HepG2 (cell line): ENCODE measurements at regions not wholly inside any gene's neighbourhood (a gene's known extent, or its start where the extent isn't known, plus 50 kb on each side); places are given as distances from the start of the nearest gene placed in this dataset.

Experiments
- ATM ChIP-seq: fragments of 450-650 bp; IDR thresholded peaks from 2 replicates; pipeline ENCODE4 v1.7.1; 2017; ENCODE audit warnings: mild to moderate bottlenecking, borderline replicate concordance
- CTCF ChIP-seq: sonication (generic); formaldehyde crosslinking; IDR thresholded peaks from 2 replicates; pipeline ENCODE4 v1.5.0; 2020; ENCODE audit warnings: mild to moderate bottlenecking, missing genetic modification reagents, moderate library complexity
- EZH2 ChIP-seq: conservative IDR thresholded peaks from 2 replicates; pipeline ENCODE4 v1.6.1; 2012; ENCODE audit warnings: mild to moderate bottlenecking, low read depth, low read length, moderate library complexity
- HMG20B ChIP-seq: conservative IDR thresholded peaks from 2 replicates; pipeline ENCODE4 v1.6.1; 2016; ENCODE audit warnings: missing genetic modification reagents, missing compliant biosample characterization
- KDM4B ChIP-seq: sonication (generic); formaldehyde crosslinking; IDR thresholded peaks from 2 replicates; pipeline ENCODE4 v1.4.0; 2020; ENCODE audit warnings: missing genetic modification reagents
- KLF11 ChIP-seq: IDR thresholded peaks from 2 replicates; pipeline ENCODE4 v1.6.1; 2016; ENCODE audit warnings: missing compliant biosample characterization
- TBP ChIP-seq: sonication (generic); formaldehyde crosslinking; IDR thresholded peaks from 2 replicates; pipeline ENCODE4 v1.5.0; 2020; ENCODE audit warnings: missing genetic modification reagents
- TCF7L2 ChIP-seq: IDR thresholded peaks from 2 replicates; pipeline ENCODE4 v1.6.1; 2011; ENCODE audit warnings: mild to moderate bottlenecking, low read depth, low read length, moderate library complexity
- USF2 ChIP-seq, 2 experiments: sonication (generic) in 1 of 2; formaldehyde crosslinking in 1 of 2; IDR thresholded peaks; 2 replicates each; pipeline versions ENCODE4 v1.5.1 to v1.6.1; 2011 to 2020; ENCODE audit warnings: borderline replicate concordance in 1 of 2, low read depth in 1 of 2, low read length in 1 of 2, mild to moderate bottlenecking in 1 of 2, missing genetic modification reagents in 1 of 2, moderate library complexity in 1 of 2
- ZFX ChIP-seq: sonication (generic); formaldehyde crosslinking; IDR thresholded peaks from 2 replicates; pipeline ENCODE4 v1.4.0; 2020; ENCODE audit warnings: mild to moderate bottlenecking, low read depth, missing genetic modification reagents, moderate library complexity
- ZNF567 ChIP-seq: sonication (generic); formaldehyde crosslinking; IDR thresholded peaks from 2 replicates; pipeline ENCODE4 v1.8.1; 2023; ENCODE audit warnings: mild to moderate bottlenecking, missing genetic modification reagents, borderline replicate concordance

DNA sequence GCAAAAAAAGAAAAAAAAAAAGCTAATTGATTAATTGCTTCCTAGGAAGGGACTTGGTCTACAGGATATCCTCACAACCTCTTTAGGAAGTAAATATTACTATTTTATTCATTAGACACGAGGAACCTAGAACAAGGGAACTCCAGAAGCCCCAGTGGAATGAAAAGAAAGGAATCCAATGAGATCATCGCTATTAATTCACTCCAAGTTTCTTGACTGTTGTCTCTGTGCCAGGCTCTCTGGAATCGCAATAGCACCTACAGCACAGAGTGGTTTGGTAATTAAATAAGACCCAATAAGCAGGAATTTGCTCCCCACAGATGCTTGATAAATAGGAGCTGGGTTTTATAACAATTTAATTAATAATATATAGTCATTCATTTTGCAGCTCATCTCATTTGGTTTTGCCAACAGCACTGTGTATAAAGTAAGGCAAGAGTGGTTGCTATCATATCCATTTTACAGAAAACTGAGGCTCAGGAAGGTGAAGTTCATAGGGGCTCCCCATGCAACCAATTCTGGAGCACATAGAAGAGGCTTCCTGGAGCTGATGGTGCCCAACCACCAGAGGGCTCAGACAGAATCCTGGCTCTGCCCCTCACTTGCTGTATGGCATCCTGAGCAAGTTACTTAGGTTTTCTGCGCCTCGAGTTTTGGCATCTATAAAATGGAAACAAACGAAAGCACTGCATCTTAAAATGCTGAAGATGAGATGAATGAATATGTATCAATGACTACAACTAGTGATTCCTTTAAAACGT is 420.2 kb downstream of the MED13L start:
- TF ChIP-seq KDM4B (CRISPR knock-in tag) (no peak), ATM (no peak), ZFX (CRISPR knock-in tag) (no peak), ZNF567 (CRISPR knock-in tag) (no peak), EZH2 (no peak), TBP (CRISPR knock-in tag) (no peak), KLF11 (CRISPR knock-in tag) (no peak), HMG20B (CRISPR knock-in tag) (no peak), USF2 (IDR thresholded peaks at IDR 0.05; ENCODE audit: low read depth, low read length) (no peak), USF2 (CRISPR knock-in tag; IDR thresholded peaks at IDR 0.05; ENCODE audit: borderline replicate concordance) (no peak), TCF7L2 (no peak), CTCF (CRISPR knock-in tag) (no peak)
